GM12874 (cell line): ENCODE measurements at regions not wholly inside any gene's neighbourhood (a gene's known extent, or its start where the extent isn't known, plus 50 kb on each side); places are given as distances from the start of the nearest gene placed in this dataset.

Experiments
- CTCF ChIP-seq: IDR thresholded peaks from 2 replicates; pipeline ENCODE4 v1.5.1; 2011; ENCODE audit warnings: low read depth, mild to moderate bottlenecking, control low read depth, low read length, moderate library complexity; ENCODE audit not compliant: insufficient read depth

- no peak for TF ChIP-seq CTCF
Measured at GRCh38 chr17:77419095-77419494, 278.3 kb downstream of the SEC14L1 start.

GRCh38 chr17:77419547-77420094, 278.9 kb downstream of the SEC14L1 start:
- TF ChIP-seq CTCF, result no peak

GRCh38 chr17:77420095-77420803, 279.5 kb downstream of the SEC14L1 start:
- no peak for TF ChIP-seq CTCF

GRCh38 chr17:77420804-77421629, 280.2 kb downstream of the SEC14L1 start:
- TF ChIP-seq CTCF, result no peak

GRCh38 chr17:77421630-77421972, 280.8 kb downstream of the SEC14L1 start:
- no peak for TF ChIP-seq CTCF

GRCh38 chr17:77422104-77422747, 281.5 kb downstream of the SEC14L1 start:
- TF ChIP-seq CTCF, result no peak

GRCh38 chr17:77422748-77423113, 282.0 kb downstream of the SEC14L1 start:
- TF ChIP-seq CTCF, result no peak
